Vagina (tissue), 2 donors: ENCODE measurements at regions not wholly inside any gene's neighbourhood (a gene's known extent, or its start where the extent isn't known, plus 50 kb on each side); places are given as distances from the start of the nearest gene placed in this dataset.

Experiments
- CTCF ChIP-seq, 3 experiments: fragments of 450-650 bp in 2 of 3; fragments of 200-600 bp in 1 of 3; sonication (generic) in 1 of 3; IDR thresholded peaks; one replicate each; pipeline ENCODE4 v1.5.1; 2017 to 2019; ENCODE audit warnings: antibody characterized with exemption in 3 of 3, mild to moderate bottlenecking in 2 of 3, moderate library complexity in 2 of 3
- POLR2AphosphoS5 ChIP-seq, 2 donors: sonication (generic); formaldehyde crosslinking; IDR thresholded peaks; one replicate each; pipeline ENCODE4 v1.9.0; 2017; ENCODE audit warnings: antibody characterized with exemption in 2 of 2, mild to moderate bottlenecking in 2 of 2, low read depth in 1 of 2; ENCODE audit not compliant: insufficient read depth in 1 of 2

DNA sequence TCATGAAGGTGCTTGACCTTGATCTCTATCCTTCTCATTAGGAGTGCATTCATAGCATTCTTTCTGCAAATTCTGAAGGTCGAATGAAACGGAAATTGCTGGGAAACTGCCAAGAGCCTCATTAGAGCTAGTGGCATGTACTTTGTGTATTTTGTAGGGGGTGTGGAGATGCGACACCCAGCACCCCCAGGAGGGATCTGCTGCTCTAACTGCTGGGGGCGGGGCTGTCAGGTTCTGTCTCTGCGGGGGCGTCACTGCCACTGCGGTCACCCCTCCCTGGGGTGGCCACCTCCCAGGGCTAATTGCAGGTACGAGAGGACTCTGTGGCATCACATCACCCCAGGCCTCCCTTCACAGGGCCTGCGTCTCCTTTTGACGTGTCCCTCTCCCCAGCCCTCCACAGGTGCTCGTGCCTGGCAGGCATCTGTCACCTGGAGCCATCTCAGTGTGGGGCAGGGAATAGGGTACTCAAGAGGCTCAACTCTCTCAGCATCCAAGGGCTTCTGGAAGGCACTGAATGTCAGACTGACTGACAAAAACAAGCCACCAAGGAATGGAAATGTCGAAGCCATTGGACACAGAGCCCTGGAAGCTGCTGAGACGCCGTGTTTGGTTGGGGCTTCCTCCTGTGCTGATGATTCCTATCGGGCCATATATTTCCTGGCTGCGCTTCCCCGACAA is 151.1 kb downstream of the ACTR3B start:
- no peak for TF ChIP-seq POLR2AphosphoS5 (IDR thresholded peaks at IDR 0.05; ENCODE audit: insufficient read depth in 1 of 2, low read depth in 1 of 2)
- TF ChIP-seq CTCF (IDR thresholded peaks at IDR 0.05): no peak
